HK-2 (cell line): ENCODE measurements at regions not wholly inside any gene's neighbourhood (a gene's known extent, or its start where the extent isn't known, plus 50 kb on each side); places are given as distances from the start of the nearest gene placed in this dataset.
"Not testable (repeated sequence)": the region's sequence is repeated elsewhere in the genome, so short reads cannot be mapped to it uniquely, and the experiment has no call there.

ENCODE experiments used
- DNase-seq: peaks from one replicate; pipeline ENCODE4 v3.0.0-alpha.2; 2018; ENCODE audit not compliant: unreplicated experiment

GRCh38 chr5:116959843-116960242, 385.2 kb upstream of the SEMA6A start:
- DNase-seq, result no peak

GRCh38 chr5:116953251-116953930, 378.8 kb upstream of the SEMA6A start:
- DNase-seq, result no peak

GRCh38 chr5:116951219-116951618, 376.6 kb upstream of the SEMA6A start:
- DNase-seq, result no peak

- peak; percentile 67 for DNase-seq
Observed at GRCh38 chr5:116947691-116948528, 373.3 kb upstream of the SEMA6A start.

GRCh38 chr5:116945613-116946382, 371.2 kb upstream of the SEMA6A start:
- DNase-seq, result not testable (repeated sequence)

- no peak for DNase-seq
Observed at GRCh38 chr5:116944183-116944582, 369.6 kb upstream of the SEMA6A start.

- no peak for DNase-seq
Observed at GRCh38 chr5:116942622-116943021, 368.0 kb upstream of the SEMA6A start.

GRCh38 chr5:116939641-116940040, 365.0 kb upstream of the SEMA6A start:
- DNase-seq, result no peak

GRCh38 chr5:116938488-116938887, 363.9 kb upstream of the SEMA6A start:
- no peak for DNase-seq

GRCh38 chr5:116935561-116936162, 361.0 kb upstream of the SEMA6A start:
- DNase-seq, result no peak

- no peak for DNase-seq
Observed at GRCh38 chr5:116930616-116931015, 356.0 kb upstream of the SEMA6A start.

- DNase-seq, result no peak
Observed at GRCh38 chr5:116923344-116923743, 348.7 kb upstream of the SEMA6A start.

- no peak for DNase-seq
Observed at GRCh38 chr5:116922532-116922931, 347.9 kb upstream of the SEMA6A start.

- no peak for DNase-seq
Observed at GRCh38 chr5:116914869-116915504, 340.4 kb upstream of the SEMA6A start.

GRCh38 chr5:116912221-116912620, 337.6 kb upstream of the SEMA6A start:
- DNase-seq, result no peak

- no peak for DNase-seq
Observed at GRCh38 chr5:116911074-116911473, 336.5 kb upstream of the SEMA6A start.

- DNase-seq, result no peak
Observed at GRCh38 chr5:116908537-116908936, 333.9 kb upstream of the SEMA6A start.

- no peak for DNase-seq
Observed at GRCh38 chr5:116905885-116906284, 331.3 kb upstream of the SEMA6A start.

- DNase-seq, result no peak
Observed at GRCh38 chr5:116900793-116901192, 326.2 kb upstream of the SEMA6A start.

GRCh38 chr5:116898917-116899316, 324.3 kb upstream of the SEMA6A start:
- no peak for DNase-seq

GRCh38 chr5:116897291-116897690, 322.7 kb upstream of the SEMA6A start:
- DNase-seq, result no peak

- no peak for DNase-seq
Observed at GRCh38 chr5:116896001-116896400, 321.4 kb upstream of the SEMA6A start.
